ENCODE measurements at regions not wholly inside any gene's neighbourhood (a gene's known extent, or its start where the extent isn't known, plus 50 kb on each side); places are given as distances from the start of the nearest gene placed in this dataset.

DNA sequence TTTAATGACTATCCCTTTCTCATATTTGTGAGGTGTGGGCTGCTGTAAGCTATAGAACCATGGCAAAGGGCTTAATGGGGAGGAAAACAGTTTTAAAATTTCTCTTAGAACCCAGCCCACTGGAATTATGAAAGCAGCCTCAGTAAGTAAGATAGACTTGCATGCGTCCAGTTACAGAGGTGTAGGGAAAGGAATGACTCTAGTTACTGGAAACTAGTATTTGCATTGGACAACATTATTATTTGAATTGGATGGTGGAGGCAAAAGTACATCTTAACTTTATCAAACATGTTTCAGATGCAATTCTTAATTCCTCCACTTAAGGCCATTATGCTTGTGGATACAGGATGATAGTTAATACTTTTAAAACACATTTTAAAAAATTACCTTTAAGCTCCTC is 292.9 kb downstream of the SPRY2 start:
- intact Hi-C loops (cut with DNase I) = no loop called here
- DNase-seq = no peak

GRCh38 chr13:80047406-80047805 is 293.5 kb downstream of the SPRY2 start:
- no peak for DNase-seq
- intact Hi-C loops (cut with DNase I) = no loop called here

DNA sequence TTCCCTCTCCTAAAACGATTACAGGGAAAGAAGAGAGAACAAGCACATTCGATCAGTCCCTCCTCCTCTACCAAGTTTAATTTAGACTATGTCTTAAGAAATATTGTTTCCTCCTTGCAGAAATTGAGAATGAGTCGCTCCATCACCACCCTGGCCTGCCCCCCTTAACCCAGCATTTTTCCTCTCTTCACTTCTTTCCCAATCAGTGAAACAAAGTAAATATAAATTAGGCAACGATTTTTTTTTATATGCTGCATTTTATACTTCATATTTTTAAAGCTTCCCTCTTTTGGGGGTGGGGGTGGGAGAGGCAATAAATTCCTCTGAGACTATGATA is 300.0 kb downstream of the SPRY2 start:
- intact Hi-C loops (cut with DNase I) = no loop called here
- no peak for DNase-seq

DNA sequence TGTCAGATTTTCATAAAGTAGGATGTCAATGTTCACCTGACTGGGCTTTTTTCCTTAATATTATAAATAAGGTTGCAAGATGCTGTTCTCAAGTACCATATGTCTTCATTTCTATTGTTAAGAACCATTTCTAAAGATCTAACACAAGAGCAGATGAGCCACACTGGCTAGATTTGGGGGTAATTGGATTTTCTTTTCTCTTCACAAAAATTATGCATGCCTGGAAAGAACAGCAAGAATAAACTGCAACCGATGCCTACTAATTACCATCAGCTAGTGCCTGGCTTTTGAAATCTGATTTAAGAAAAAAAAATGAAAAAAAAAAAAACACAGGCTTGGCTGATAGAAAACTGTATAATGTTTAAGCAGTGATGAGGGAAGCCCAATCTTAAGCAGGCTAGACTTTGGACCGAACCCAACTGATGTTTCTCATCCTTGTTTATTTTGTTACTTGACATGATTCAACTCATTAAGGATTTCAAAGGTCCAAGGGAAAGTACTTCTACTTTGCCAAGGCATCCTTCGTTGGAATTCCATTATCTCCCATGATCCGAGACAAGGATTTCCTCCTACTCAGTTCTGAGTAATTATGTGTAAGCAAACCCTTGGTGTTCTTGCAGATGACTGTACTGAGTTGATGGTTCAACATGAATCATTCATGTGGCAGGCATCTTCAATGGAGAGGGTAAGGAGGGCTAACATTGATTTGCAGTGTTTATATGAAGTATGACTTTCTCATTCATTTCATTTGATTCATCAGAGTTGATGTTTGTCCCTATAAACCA is 300.5 kb downstream of the SPRY2 start:
- intact Hi-C loops (cut with DNase I) = no loop called here
- DNase-seq = no peak

DNA sequence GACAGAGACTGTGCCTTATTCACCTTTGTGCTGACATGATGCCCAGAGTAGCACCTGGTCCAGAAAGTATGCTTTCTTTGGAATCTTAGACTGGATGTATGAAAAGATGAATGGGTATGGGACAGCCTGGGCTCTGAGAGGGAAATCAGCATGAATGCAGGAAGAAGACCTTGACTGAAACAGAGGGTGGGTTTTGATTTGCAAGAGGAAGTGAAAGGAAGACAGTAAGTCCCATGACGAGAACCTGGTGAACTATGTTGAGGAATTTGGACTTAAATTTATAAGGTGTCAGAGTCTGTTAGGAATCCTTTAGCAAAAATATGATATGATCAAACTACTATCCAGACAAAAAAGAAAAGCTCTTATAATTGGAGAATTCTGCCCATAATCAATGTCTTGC is 301.9 kb downstream of the SPRY2 start:
- intact Hi-C loops (cut with DNase I) = no loop called here
- no peak for DNase-seq

GRCh38 chr13:80038371-80038770 is 302.6 kb downstream of the SPRY2 start:
- intact Hi-C loops (cut with DNase I) = no loop called here

GRCh38 chr13:80037505-80037888 is 303.4 kb downstream of the SPRY2 start:
- intact Hi-C loops (cut with DNase I) = no loop called here
- DNase-seq = peak in 5 of 10 donors; percentile 10 to 88 (median 75)

More at GRCh38 chr13:80038371-80038770, 302.6 kb downstream of the SPRY2 start:
- DNase-seq = no peak

DNA sequence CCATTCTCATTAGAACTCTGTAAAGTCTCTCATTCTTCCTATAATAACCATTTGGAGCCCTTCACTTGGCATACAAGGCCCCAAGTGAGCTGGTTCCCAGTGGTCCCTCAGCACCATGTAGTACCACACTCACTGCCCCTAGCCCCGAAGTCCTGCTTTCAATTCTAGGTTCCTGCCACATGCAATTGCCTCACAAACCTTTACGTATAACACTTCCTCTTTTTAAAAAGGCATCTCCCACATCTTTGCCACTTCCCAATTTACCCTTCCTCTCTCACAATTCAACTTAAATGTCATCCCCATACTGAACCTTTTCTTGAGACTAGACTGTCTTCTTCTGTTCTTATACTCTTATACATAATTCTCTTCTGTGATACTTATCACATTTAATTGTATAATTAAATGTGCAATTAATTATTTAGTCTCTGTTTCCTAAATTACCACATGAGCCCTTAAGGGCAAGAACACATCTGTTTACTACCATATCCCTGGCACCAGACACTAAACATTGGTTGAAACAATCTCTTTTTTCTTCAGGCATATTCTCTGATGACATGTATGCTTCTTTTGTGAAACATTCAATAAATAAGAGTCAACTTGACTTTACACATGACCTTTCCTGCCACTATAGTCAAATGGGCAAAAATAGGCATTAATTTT is 304.0 kb downstream of the SPRY2 start:
- intact Hi-C loops (cut with DNase I) = no loop called here
- no peak for DNase-seq

- intact Hi-C loops (cut with DNase I) = no loop called here
- no peak for DNase-seq
These were observed 305.8 kb downstream of the SPRY2 start for GRCh38 chr13:80035096-80035495.

DNA sequence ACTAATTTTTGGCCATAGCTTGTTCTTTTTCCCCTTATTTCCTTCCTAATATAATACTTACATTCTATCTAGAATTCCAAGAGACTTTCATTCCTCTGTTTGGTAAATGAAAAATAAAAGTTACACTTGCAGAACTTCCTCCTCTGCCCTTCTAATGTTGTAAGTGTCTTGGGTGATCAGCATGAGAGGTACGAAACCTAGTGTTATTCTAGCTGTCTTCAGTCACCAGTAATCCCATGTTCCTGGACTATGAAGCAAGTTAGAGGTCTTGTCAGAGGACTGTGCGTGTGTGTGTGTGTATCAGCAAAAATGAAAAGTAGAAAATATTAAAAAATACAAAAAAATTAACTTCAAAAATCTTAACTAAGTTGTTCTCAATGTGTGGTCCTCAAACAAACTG is 307.0 kb downstream of the SPRY2 start:
- intact Hi-C loops (cut with DNase I) = no loop called here
- DNase-seq = no peak

GRCh38 chr13:80033286-80033685 is 307.6 kb downstream of the SPRY2 start:
- no peak for DNase-seq
- intact Hi-C loops (cut with DNase I) = no loop called here

GRCh38 chr13:80030491-80030890 is 310.4 kb downstream of the SPRY2 start:
- intact Hi-C loops (cut with DNase I) = no loop called here
- peak in 1 of 10 donors; percentile 23 for DNase-seq

DNA sequence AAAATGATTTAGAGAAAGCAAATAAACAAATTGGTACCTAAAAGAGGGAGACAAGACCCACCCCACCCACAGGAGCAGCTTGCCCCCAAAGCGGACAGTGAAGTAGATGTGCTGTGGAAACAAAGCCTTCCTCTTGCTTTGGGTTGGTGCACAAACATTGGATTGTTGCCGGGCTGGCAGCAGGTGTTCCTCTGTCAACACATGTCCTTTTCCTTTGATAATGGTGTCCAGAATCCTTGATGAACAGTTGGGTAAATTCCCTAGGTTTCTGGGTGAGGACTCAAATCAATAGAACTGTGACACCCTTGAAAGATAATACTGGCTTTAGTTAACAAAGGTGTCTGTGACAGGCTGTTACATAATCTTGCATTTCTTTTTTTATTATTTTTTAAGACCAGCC is 311.8 kb downstream of the SPRY2 start:
- DNase-seq = no peak
- intact Hi-C loops (cut with DNase I) = no loop called here

- intact Hi-C loops (cut with DNase I) = no loop called here
- no peak for DNase-seq
These were observed 318.8 kb downstream of the SPRY2 start for GRCh38 chr13:80022146-80022545.

- intact Hi-C loops (cut with DNase I) = loop anchor here (5.0 to 10.0 kb wide), 3 partner anchors 75 to 325 kb away; no protein-coding TSS in a partner anchor
- peak in 1 of 10 donors; percentile 59 for DNase-seq
These were observed 328.7 kb downstream of the SPRY2 start for GRCh38 chr13:80012251-80012650.

GRCh38 chr13:80011448-80012212 is 329.3 kb downstream of the SPRY2 start:
- peak in 3 of 10 donors; percentile 8 to 76 (median 53) for DNase-seq
- intact Hi-C loops (cut with DNase I) = loop anchor here (5.0 to 10.0 kb wide), 3 partner anchors 74 to 326 kb away; no protein-coding TSS in a partner anchor

GRCh38 chr13:80010846-80011245 is 330.1 kb downstream of the SPRY2 start:
- DNase-seq = peak; percentile 25 to 88 (median 46)
- intact Hi-C loops (cut with DNase I) = loop anchor here (5.0 to 10.0 kb wide), 3 partner anchors 74 to 326 kb away; no protein-coding TSS in a partner anchor

DNA sequence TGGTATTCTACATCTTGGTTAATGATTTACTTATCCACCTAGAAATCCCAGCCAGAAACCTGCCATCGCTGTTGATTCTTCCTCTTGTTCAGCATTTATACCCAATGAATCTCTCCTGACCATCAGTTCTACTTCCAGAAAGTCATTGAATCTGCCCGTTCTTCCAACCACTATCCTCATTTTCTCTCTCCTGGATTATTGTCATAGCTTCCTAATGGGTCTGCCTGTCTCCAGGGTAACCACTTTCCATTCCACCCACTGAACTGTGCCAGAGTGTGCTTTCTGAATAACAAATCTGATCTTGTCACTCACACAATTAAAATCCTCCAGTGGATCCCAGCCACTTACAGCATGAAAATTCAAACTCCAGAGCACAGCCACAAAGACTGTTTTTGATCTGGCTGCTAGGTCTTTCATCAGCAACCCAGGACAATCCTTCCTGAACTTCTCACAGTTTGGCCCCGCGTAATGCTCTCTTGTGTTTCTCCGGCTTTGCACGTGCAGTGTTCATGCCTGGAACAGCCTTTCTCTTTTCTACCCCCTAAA is 330.6 kb downstream of the SPRY2 start:
- intact Hi-C loops (cut with DNase I) = loop anchor here (5.0 to 10.0 kb wide), 3 partner anchors 73 to 327 kb away; no protein-coding TSS in a partner anchor
- DNase-seq = peak in 6 of 10 donors; percentile 8 to 79 (median 21)

DNA sequence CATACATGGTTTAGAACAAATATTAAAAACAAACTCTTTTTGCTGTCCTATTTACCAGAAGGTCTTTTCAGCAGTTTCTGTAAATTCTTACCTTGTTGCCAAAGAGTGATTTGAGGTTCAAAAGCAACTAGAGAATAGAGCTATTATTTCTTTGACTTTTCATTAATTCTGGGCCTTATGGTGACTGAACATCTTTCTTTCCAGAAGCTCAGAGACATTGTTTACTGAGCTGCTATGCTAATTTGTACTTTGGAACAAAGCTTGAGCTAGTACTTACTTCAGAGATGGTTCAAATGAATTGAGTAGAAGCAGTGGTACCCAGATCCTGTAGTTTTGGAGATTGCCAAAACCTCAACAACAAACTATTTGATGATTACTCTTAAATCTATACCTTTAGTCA is 331.2 kb downstream of the SPRY2 start:
- DNase-seq = no peak
- intact Hi-C loops (cut with DNase I) = loop anchor here (5.0 to 10.0 kb wide), 3 partner anchors 72 to 328 kb away; no protein-coding TSS in a partner anchor

DNA sequence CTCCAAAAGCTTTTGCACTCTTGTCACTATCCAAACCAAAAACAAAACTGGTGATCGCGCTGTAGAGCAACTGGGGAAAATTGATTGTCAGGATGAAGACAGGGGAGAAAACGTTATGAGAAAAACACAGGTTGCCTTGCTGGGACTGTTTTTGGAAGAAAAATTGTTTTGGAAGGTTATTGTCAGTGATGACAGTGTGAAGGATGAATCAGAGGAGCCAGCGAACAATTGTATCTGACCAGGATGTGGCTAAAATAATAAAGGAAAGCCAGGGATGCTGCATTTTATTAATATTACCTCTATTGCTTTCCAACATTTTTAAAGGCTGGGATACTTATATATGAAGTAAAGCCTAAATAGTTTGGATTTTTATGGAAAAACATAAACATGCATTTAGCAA is 334.0 kb downstream of the SPRY2 start:
- DNase-seq = no peak
- intact Hi-C loops (cut with DNase I) = no loop called here

DNA sequence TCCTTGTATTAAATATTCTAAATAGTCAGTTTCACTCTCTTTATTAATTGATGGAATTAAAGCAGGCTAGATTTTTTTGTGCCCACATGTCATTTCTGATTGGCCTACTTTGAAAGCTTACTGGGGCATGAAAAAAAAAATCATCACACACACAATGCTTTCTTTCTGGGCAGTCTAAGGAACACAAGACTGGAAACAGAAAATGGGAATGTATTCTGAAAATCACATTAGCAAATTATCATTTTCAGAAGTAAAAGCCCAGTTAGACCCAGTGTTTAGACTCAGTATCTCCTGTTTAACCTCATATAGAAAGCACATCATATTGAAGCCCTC is 339.4 kb downstream of the SPRY2 start:
- DNase-seq = no peak
- intact Hi-C loops (cut with DNase I) = no loop called here

All from posterior cingulate gyrus (tissue), 11 donors.